ENCODE measurements at regions not wholly inside any gene's neighbourhood (a gene's known extent, or its start where the extent isn't known, plus 50 kb on each side); places are given as distances from the start of the nearest gene placed in this dataset.

DNA sequence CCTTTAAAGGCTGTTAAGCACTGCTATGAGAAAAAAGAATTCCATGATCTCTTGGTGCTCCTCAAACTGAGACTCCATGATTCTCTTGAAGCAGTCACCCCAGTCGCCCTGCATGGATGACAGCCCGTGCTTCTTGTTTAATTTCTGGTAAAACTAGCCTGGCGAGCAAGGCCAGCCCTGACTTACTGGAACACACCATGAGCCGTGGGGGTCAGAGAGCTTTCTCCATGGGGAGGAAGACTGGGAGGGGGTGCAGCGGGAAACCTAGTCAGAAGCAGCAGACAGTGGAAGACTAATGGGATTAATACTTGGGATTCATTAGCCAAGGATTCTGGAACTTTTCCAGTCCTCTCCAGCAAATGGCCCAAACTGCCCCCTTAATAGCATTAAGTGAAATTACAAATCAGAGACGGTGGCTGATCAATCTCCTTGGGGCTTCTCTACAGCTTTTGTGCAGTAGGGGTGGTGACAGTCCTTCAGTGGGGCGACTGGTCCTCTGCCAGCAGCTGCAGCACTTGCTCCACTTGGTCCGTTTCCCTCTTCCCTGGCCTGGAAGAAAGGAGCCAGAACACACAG is 57.2 kb upstream of the LRRN2 start:
- Histone ChIP-seq H3K36me3 (replicated peaks in 1 of 2; ENCODE audit: control insufficient read depth in 2 of 2, insufficient read depth in 2 of 2, low read length in 2 of 2) (no peaks in the 10 kb centered on the region), H3K14ac (ENCODE audit: low read length) (no peak overlapping the region), H2BK120ac (ENCODE audit: low read depth, low read length) (no peak overlapping the region), H3K4me2 (ENCODE audit: insufficient read depth, low read length, poor library complexity, severe bottlenecking) (no peak overlapping the region), H3K18ac (ENCODE audit: low read length) (no peak overlapping the region), H3K23ac (ENCODE audit: low read depth, low read length, poor library complexity) (no peak overlapping the region), H4K91ac (ENCODE audit: low read depth, low read length, poor library complexity) (no peak overlapping the region), H3K4me3 (ENCODE audit: low read length in 2 of 2) (no peak overlapping the region), H2AFZ (ENCODE audit: low read length) (no peak overlapping the region), H2BK15ac (ENCODE audit: low read length) (no peak overlapping the region), H3K27ac (replicated peaks; ENCODE audit: low read length) (no peak overlapping the region), H3K9ac (ENCODE audit: low read depth, low read length, poor library complexity) (no peak overlapping the region), H3K9me3 (replicated peaks in 1 of 2; ENCODE audit: control insufficient read depth in 2 of 2, insufficient read depth in 1 of 2, low read depth in 1 of 2, low read length in 2 of 2) (no peaks in the 10 kb centered on the region), H3K4me1 (ENCODE audit: control insufficient read depth in 2 of 2, insufficient read depth in 1 of 2, low read depth in 1 of 2, low read length in 2 of 2) (no peaks in the 10 kb centered on the region), H2BK5ac (ENCODE audit: low read length) (no peak overlapping the region), H2BK12ac (ENCODE audit: low read length) (no peak overlapping the region), H3K4ac (ENCODE audit: low read length) (no peak overlapping the region), H3K27me3 (ENCODE audit: control insufficient read depth in 3 of 3, insufficient read depth in 3 of 3, low read depth in 1 of 3, low read length in 3 of 3) (peaks cover 0 to 4% (median 0%) of the 10 kb centered on the region in 3 experiments), H3K79me1 (ENCODE audit: low read depth, low read length) (no peaks in the 10 kb centered on the region), H2AK5ac (ENCODE audit: low read depth, low read length) (no peak overlapping the region), H4K8ac (ENCODE audit: low read depth, low read length) (no peak overlapping the region)
- DNase-seq (ENCODE audit: low spot score), result no peak
- no CpG with 5 or more reads among the region's 8 CpGs for WGBS, 2 donors (ENCODE audit: extremely low coverage in 2 of 2, insufficient read length in 2 of 2, insufficient replicate concordance in 1 of 2)

DNA sequence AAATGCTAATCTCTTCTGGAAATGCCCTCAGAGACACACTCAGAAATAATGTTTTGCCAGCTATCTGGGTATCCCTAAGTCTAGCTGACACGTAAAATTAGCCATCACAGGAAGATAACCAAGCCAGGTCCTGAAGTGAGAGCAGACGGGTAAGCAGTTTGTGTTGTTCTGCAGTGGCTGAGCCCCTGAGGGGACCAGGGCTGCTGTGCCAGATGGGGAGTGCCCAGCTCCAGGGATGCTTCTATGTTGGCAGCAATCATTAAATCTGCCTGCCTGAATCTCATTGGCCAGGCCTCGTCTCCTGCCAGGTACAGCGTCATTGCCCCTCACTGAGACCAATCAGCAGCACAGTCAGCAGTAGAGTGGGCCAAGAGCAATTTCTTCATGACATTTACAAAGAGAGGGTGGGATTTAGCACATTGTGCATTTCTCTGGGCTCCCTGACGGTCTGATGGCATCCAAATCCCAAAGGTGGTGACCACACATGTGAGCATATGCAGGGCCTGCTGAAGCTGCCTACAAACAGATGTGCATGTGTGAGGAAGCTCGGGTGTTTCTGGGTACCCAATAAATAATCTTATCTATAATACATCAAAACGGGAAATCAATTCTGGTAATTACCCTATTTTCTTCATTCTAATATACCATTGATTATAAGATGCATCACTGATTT is 58.7 kb upstream of the LRRN2 start:
- no peaks in the 10 kb centered on the region for H3K9me3 ChIP-seq (replicated peaks in 1 of 2; ENCODE audit: control insufficient read depth in 2 of 2, insufficient read depth in 1 of 2, low read depth in 1 of 2, low read length in 2 of 2)
- peak overlapping the region; percentile 52 for H3K18ac ChIP-seq (ENCODE audit: low read length)
- DNase-seq (ENCODE audit: low spot score), result no peak
- H3K23ac ChIP-seq (ENCODE audit: low read depth, low read length, poor library complexity), result no peak overlapping the region
- peaks cover 0 to 4% (median 0%) of the 10 kb centered on the region in 3 experiments for H3K27me3 ChIP-seq (ENCODE audit: control insufficient read depth in 3 of 3, insufficient read depth in 3 of 3, low read depth in 1 of 3, low read length in 3 of 3)
- no peak overlapping the region for H2AFZ ChIP-seq (ENCODE audit: low read length)
- H3K14ac ChIP-seq (ENCODE audit: low read length), result peak overlapping the region; percentile 86
- no peak overlapping the region for H3K4ac ChIP-seq (ENCODE audit: low read length)
- no peak overlapping the region for H2AK5ac ChIP-seq (ENCODE audit: low read depth, low read length)
- no peak overlapping the region for H3K9ac ChIP-seq (ENCODE audit: low read depth, low read length, poor library complexity)
- H2BK12ac ChIP-seq (ENCODE audit: low read length), result no peak overlapping the region
- H4K91ac ChIP-seq (ENCODE audit: low read depth, low read length, poor library complexity), result no peak overlapping the region
- no CpG with 5 or more reads among the region's 7 CpGs for WGBS, 2 donors (ENCODE audit: extremely low coverage in 2 of 2, insufficient read length in 2 of 2, insufficient replicate concordance in 1 of 2)
- H2BK15ac ChIP-seq (ENCODE audit: low read length), result no peak overlapping the region
- no peak overlapping the region for H3K4me3 ChIP-seq (ENCODE audit: low read length in 2 of 2)
- no peaks in the 10 kb centered on the region for H3K79me1 ChIP-seq (ENCODE audit: low read depth, low read length)
- no peak overlapping the region for H3K4me2 ChIP-seq (ENCODE audit: insufficient read depth, low read length, poor library complexity, severe bottlenecking)
- no peak overlapping the region for H2BK120ac ChIP-seq (ENCODE audit: low read depth, low read length)
- peak overlapping the region; percentile 78 for H2BK5ac ChIP-seq (ENCODE audit: low read length)
- no peak overlapping the region for H3K27ac ChIP-seq (replicated peaks; ENCODE audit: low read length)
- no peak overlapping the region for H4K8ac ChIP-seq (ENCODE audit: low read depth, low read length)
- H3K4me1 ChIP-seq (ENCODE audit: control insufficient read depth in 2 of 2, insufficient read depth in 1 of 2, low read depth in 1 of 2, low read length in 2 of 2), result no peaks in the 10 kb centered on the region
- no peaks in the 10 kb centered on the region for H3K36me3 ChIP-seq (replicated peaks in 1 of 2; ENCODE audit: control insufficient read depth in 2 of 2, insufficient read depth in 2 of 2, low read length in 2 of 2)

DNA sequence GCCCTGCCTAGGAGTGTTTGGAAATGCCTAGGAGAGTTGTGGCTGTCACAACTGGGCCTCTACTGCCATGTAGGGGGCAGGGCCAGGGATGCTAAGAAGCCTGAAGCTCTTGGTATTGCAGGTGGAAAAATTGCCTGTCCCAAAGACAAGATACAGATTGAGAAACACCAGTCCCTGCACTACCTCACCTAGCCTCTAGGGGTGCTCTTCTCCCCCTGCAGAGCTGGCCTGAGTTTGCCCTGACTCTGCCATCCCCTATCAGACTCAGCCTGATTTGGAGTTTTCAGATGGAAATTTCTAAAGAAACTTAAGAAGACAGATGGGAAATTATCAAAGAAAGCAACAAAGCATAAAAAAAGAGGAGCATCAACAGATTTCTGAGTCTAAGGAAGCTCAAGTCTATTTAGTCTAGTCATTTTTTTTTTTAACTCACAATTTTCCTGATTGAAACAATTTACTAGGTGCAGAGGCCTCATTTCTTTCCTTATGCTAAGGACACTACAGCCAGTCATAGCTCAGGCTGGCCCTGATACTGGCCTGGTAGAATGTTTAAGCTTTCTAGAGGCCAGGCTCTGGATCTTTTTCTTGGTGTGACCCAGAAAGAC is 61.4 kb upstream of the LRRN2 start:
- Histone ChIP-seq H4K8ac (ENCODE audit: low read depth, low read length) (no peak overlapping the region), H3K36me3 (replicated peaks in 1 of 2; ENCODE audit: control insufficient read depth in 2 of 2, insufficient read depth in 2 of 2, low read length in 2 of 2) (no peaks in the 10 kb centered on the region), H2BK12ac (ENCODE audit: low read length) (no peak overlapping the region), H2AFZ (ENCODE audit: low read length) (no peak overlapping the region), H3K27ac (replicated peaks; ENCODE audit: low read length) (no peak overlapping the region), H2BK5ac (ENCODE audit: low read length) (no peak overlapping the region), H3K14ac (ENCODE audit: low read length) (no peak overlapping the region), H3K4me2 (ENCODE audit: insufficient read depth, low read length, poor library complexity, severe bottlenecking) (no peak overlapping the region), H3K4me1 (ENCODE audit: control insufficient read depth in 2 of 2, insufficient read depth in 1 of 2, low read depth in 1 of 2, low read length in 2 of 2) (peaks cover 0 to 3% of the 10 kb centered on the region in 2 donors), H3K9me3 (replicated peaks in 1 of 2; ENCODE audit: control insufficient read depth in 2 of 2, insufficient read depth in 1 of 2, low read depth in 1 of 2, low read length in 2 of 2) (no peaks in the 10 kb centered on the region), H3K4me3 (ENCODE audit: low read length in 2 of 2) (no peak overlapping the region), H2BK15ac (ENCODE audit: low read length) (no peak overlapping the region), H2BK120ac (ENCODE audit: low read depth, low read length) (no peak overlapping the region), H3K4ac (ENCODE audit: low read length) (no peak overlapping the region), H2AK5ac (ENCODE audit: low read depth, low read length) (no peak overlapping the region), H3K27me3 (ENCODE audit: control insufficient read depth in 3 of 3, insufficient read depth in 3 of 3, low read depth in 1 of 3, low read length in 3 of 3) (no peaks in the 10 kb centered on the region), H3K23ac (ENCODE audit: low read depth, low read length, poor library complexity) (no peak overlapping the region), H4K91ac (ENCODE audit: low read depth, low read length, poor library complexity) (no peak overlapping the region), H3K18ac (ENCODE audit: low read length) (no peak overlapping the region), H3K79me1 (ENCODE audit: low read depth, low read length) (no peaks in the 10 kb centered on the region), H3K9ac (ENCODE audit: low read depth, low read length, poor library complexity) (peak overlapping the region; percentile 63)
- DNase-seq (ENCODE audit: low spot score), result peak; percentile 52

DNA sequence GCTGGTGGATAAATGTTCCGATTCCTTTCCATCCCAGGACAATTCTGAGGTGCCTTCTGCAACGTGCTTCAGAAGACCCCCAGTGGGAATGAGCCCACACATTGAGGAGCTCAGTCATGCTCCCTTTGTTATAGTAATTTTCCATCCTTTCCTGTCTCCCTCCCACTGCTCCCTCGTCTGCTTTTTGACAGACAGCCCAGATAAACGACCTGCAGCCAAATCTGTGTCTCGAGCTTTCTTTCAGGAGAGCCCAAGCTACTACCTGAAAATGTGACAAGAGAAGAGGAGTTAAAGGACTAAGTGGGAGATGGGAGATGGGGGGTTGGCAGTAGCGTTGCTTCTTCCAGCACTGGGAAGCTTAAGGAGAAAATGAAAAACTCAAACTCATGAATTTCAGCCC is 65.9 kb upstream of the LRRN2 start:
- no peak overlapping the region for H3K4ac ChIP-seq (ENCODE audit: low read length)
- H3K4me3 ChIP-seq (ENCODE audit: low read length in 2 of 2), result no peak overlapping the region
- no peaks in the 10 kb centered on the region for H3K9me3 ChIP-seq (replicated peaks in 1 of 2; ENCODE audit: control insufficient read depth in 2 of 2, insufficient read depth in 1 of 2, low read depth in 1 of 2, low read length in 2 of 2)
- H3K14ac ChIP-seq (ENCODE audit: low read length), result no peak overlapping the region
- H3K23ac ChIP-seq (ENCODE audit: low read depth, low read length, poor library complexity), result no peak overlapping the region
- no peaks in the 10 kb centered on the region for H3K36me3 ChIP-seq (replicated peaks in 1 of 2; ENCODE audit: control insufficient read depth in 2 of 2, insufficient read depth in 2 of 2, low read length in 2 of 2)
- H2BK5ac ChIP-seq (ENCODE audit: low read length), result no peak overlapping the region
- no peak overlapping the region for H3K4me2 ChIP-seq (ENCODE audit: insufficient read depth, low read length, poor library complexity, severe bottlenecking)
- no peak overlapping the region for H2BK15ac ChIP-seq (ENCODE audit: low read length)
- H2AFZ ChIP-seq (ENCODE audit: low read length), result no peak overlapping the region
- no peak overlapping the region for H2BK12ac ChIP-seq (ENCODE audit: low read length)
- no peak overlapping the region for H2AK5ac ChIP-seq (ENCODE audit: low read depth, low read length)
- no peak overlapping the region for H2BK120ac ChIP-seq (ENCODE audit: low read depth, low read length)
- H3K4me1 ChIP-seq (ENCODE audit: control insufficient read depth in 2 of 2, insufficient read depth in 1 of 2, low read depth in 1 of 2, low read length in 2 of 2), result peaks cover 0 to 3% of the 10 kb centered on the region in 2 donors
- no peak overlapping the region for H3K27ac ChIP-seq (replicated peaks; ENCODE audit: low read length)
- no peak for DNase-seq (ENCODE audit: low spot score)
- no CpG with 5 or more reads among the region's 6 CpGs for WGBS, 2 donors (ENCODE audit: extremely low coverage in 2 of 2, insufficient read length in 2 of 2, insufficient replicate concordance in 1 of 2)
- H4K91ac ChIP-seq (ENCODE audit: low read depth, low read length, poor library complexity), result no peak overlapping the region
- no peaks in the 10 kb centered on the region for H3K79me1 ChIP-seq (ENCODE audit: low read depth, low read length)
- no peak overlapping the region for H3K18ac ChIP-seq (ENCODE audit: low read length)
- H3K27me3 ChIP-seq (ENCODE audit: control insufficient read depth in 3 of 3, insufficient read depth in 3 of 3, low read depth in 1 of 3, low read length in 3 of 3), result no peaks in the 10 kb centered on the region
- H3K9ac ChIP-seq (ENCODE audit: low read depth, low read length, poor library complexity), result no peak overlapping the region
- H4K8ac ChIP-seq (ENCODE audit: low read depth, low read length), result no peak overlapping the region
